ENCODE measurements at regions not wholly inside any gene's neighbourhood (a gene's known extent, or its start where the extent isn't known, plus 50 kb on each side); places are given as distances from the start of the nearest gene placed in this dataset.

GRCh38 chr6:114897536-114897935 is 554.7 kb upstream of the HS3ST5 start:
- no peak overlapping the region for H3K4me3 ChIP-seq
- H3K27ac ChIP-seq: no peak overlapping the region
- peaks cover 0 to 5% (median 4%) of the 10 kb centered on the region in 3 donors for H3K9me3 ChIP-seq
- no peak for DNase-seq
- no peak for TF ChIP-seq CTCF (IDR thresholded peaks at IDR 0.05)
- intact Hi-C loops (cut with DNase I; ENCODE audit: low total_unique reads): no loop called here
- H3K4me1 ChIP-seq: no peaks in the 10 kb centered on the region
- H3K36me3 ChIP-seq: no peaks in the 10 kb centered on the region
- no peaks in the 10 kb centered on the region for H3K27me3 ChIP-seq

GRCh38 chr6:114892211-114892610 is 549.4 kb upstream of the HS3ST5 start:
- intact Hi-C loops (cut with DNase I; ENCODE audit: low total_unique reads): no loop called here
- DNase-seq: no peak
- no peak overlapping the region for H3K4me3 ChIP-seq
- H3K27ac ChIP-seq: no peak overlapping the region
- no peaks in the 10 kb centered on the region for H3K36me3 ChIP-seq
- no peaks in the 10 kb centered on the region for H3K9me3 ChIP-seq
- no peaks in the 10 kb centered on the region for H3K27me3 ChIP-seq
- no peaks in the 10 kb centered on the region for H3K4me1 ChIP-seq
- TF ChIP-seq CTCF (IDR thresholded peaks at IDR 0.05): no peak

GRCh38 chr6:114888241-114888640 is 545.4 kb upstream of the HS3ST5 start:
- Histone ChIP-seq H3K4me1 (no peaks in the 10 kb centered on the region), H3K27ac (no peak overlapping the region), H3K36me3 (no peaks in the 10 kb centered on the region), H3K4me3 (no peak overlapping the region), H3K9me3 (no peaks in the 10 kb centered on the region), H3K27me3 (no peaks in the 10 kb centered on the region)
- DNase-seq: no peak
- TF ChIP-seq CTCF (IDR thresholded peaks at IDR 0.05): no peak
- intact Hi-C loops (cut with DNase I; ENCODE audit: low total_unique reads): no loop called here

- no peaks in the 10 kb centered on the region for H3K9me3 ChIP-seq
- no peak overlapping the region for H3K4me3 ChIP-seq
- H3K27me3 ChIP-seq: no peaks in the 10 kb centered on the region
- no peak for TF ChIP-seq CTCF (IDR thresholded peaks at IDR 0.05)
- intact Hi-C loops (cut with DNase I; ENCODE audit: low total_unique reads): no loop called here
- DNase-seq: no peak
- H3K4me1 ChIP-seq: no peaks in the 10 kb centered on the region
- no peak overlapping the region for H3K27ac ChIP-seq
- no peaks in the 10 kb centered on the region for H3K36me3 ChIP-seq
These were observed 544.0 kb upstream of the HS3ST5 start for GRCh38 chr6:114886670-114887436.

GRCh38 chr6:114879693-114880092 is 536.9 kb upstream of the HS3ST5 start:
- Histone ChIP-seq H3K4me1 (no peaks in the 10 kb centered on the region), H3K36me3 (no peaks in the 10 kb centered on the region), H3K27ac (no peak overlapping the region), H3K27me3 (no peaks in the 10 kb centered on the region), H3K9me3 (no peaks in the 10 kb centered on the region), H3K4me3 (no peak overlapping the region)
- intact Hi-C loops (cut with DNase I; ENCODE audit: low total_unique reads): no loop called here
- no peak for DNase-seq
- TF ChIP-seq CTCF (IDR thresholded peaks at IDR 0.05): no peak
